ENCODE measurements at regions not wholly inside any gene's neighbourhood (a gene's known extent, or its start where the extent isn't known, plus 50 kb on each side); places are given as distances from the start of the nearest gene placed in this dataset.

DNA sequence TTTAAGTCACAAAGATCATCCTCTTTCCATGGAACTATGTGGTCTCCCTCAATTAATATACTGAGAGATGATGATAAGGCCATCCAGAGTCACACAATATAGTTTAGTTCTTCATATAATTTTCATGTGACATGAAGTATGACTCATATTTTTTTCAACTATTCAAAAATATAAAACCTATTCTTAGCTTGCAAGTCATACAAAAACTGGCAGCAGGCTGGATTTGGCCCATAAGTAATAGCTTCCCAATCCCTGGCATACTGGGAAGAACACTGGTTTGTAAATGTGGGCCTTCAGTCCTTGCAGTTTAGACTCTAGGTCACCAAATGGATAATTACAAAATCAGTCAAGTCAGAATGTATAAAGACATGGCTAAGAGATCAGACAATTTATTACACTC lies 356.6 kb downstream of the PPP1R3A start:
- TF ChIP-seq, protein P1, sequence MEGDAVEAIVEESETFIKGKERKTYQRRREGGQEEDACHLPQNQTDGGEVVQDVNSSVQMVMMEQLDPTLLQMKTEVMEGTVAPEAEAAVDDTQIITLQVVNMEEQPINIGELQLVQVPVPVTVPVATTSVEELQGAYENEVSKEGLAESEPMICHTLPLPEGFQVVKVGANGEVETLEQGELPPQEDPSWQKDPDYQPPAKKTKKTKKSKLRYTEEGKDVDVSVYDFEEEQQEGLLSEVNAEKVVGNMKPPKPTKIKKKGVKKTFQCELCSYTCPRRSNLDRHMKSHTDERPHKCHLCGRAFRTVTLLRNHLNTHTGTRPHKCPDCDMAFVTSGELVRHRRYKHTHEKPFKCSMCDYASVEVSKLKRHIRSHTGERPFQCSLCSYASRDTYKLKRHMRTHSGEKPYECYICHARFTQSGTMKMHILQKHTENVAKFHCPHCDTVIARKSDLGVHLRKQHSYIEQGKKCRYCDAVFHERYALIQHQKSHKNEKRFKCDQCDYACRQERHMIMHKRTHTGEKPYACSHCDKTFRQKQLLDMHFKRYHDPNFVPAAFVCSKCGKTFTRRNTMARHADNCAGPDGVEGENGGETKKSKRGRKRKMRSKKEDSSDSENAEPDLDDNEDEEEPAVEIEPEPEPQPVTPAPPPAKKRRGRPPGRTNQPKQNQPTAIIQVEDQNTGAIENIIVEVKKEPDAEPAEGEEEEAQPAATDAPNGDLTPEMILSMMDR (IDR thresholded peaks at IDR 0.05; ENCODE audit: insufficient read depth, low read length, poor library complexity, severe bottlenecking), result no peak
- no peaks in the 10 kb centered on the region for H3K36me3 ChIP-seq (ENCODE audit: control insufficient read depth, insufficient read depth, low read length)
- no peak for DNase-seq (ENCODE audit: low read depth)
- no peaks in the 10 kb centered on the region for H3K27me3 ChIP-seq (ENCODE audit: control insufficient read depth, insufficient read depth, low read length)
- no peak overlapping the region for H3K4me3 ChIP-seq (ENCODE audit: low read depth, low read length)

DNA sequence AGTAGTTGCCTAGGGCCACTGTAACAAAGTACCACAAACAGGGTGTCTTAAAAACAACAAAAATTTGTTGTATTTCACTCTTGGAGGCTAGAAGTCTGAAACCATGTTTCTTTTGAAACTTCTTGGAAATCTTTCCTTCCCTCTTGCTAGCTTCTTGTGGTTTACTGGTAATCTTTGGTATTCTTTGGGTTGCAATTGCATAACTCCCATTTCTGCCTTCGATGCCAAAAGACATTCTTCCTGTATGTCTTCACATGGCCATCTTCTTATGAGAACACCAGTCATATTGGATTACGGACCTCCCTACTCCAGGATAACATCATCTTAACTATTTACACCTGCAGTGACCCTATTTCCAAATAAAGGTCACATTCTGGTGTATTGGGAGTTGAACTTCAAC lies 357.4 kb downstream of the PPP1R3A start:
- Histone ChIP-seq H3K4me3 (ENCODE audit: low read depth, low read length) (no peak overlapping the region), H3K27me3 (ENCODE audit: control insufficient read depth, insufficient read depth, low read length) (no peaks in the 10 kb centered on the region), H3K36me3 (ENCODE audit: control insufficient read depth, insufficient read depth, low read length) (no peaks in the 10 kb centered on the region)
- TF ChIP-seq, protein P1 (IDR thresholded peaks at IDR 0.05; ENCODE audit: insufficient read depth, low read length, poor library complexity, severe bottlenecking), result no peak
- DNase-seq (ENCODE audit: low read depth), result no peak

DNA sequence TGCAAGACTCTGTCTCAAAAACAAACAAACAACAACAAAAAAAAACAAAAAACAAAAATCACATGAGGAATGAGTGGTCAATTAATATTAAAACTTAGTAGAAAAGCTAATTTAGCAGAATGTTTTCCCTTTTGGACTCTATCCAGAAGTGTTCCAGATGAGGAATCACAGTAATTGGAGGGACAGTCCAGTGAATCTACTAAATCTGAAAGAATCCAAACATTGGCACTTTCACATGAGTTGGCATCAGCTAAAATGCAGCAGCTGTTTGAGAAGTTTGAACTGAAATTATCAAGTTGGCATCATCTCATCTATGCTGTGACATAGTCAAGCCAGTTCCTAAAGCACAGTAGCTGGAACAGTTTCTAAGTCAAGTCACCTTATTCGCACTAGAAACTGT lies 367.8 kb downstream of the PPP1R3A start:
- Histone ChIP-seq H3K4me3 (ENCODE audit: low read depth, low read length) (no peak overlapping the region), H3K36me3 (ENCODE audit: control insufficient read depth, insufficient read depth, low read length) (no peaks in the 10 kb centered on the region), H3K27me3 (ENCODE audit: control insufficient read depth, insufficient read depth, low read length) (no peaks in the 10 kb centered on the region)
- DNase-seq (ENCODE audit: low read depth), result peak; percentile 9
- TF ChIP-seq, protein P1 (IDR thresholded peaks at IDR 0.05; ENCODE audit: insufficient read depth, low read length, poor library complexity, severe bottlenecking), result no peak

DNA sequence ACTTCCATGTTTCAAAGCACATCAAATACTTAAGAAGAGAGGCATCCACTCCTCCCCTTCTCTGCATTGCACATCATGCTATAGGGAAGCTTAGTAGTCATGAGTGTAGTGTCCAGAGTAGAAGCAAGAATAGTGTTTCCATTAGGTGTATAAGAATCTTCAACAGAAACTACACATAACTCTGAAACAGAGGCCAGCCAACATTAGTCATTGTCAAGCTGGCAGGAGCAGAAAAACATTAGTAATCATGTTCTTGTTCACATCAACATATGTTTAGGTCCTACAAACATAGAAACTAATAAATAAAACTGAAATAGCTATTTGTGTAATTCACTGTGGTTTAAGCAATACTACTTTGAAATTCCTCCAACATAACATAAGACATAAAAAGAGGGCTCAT lies 370.2 kb downstream of the PPP1R3A start:
- TF ChIP-seq, protein P1 (IDR thresholded peaks at IDR 0.05; ENCODE audit: insufficient read depth, low read length, poor library complexity, severe bottlenecking), result no peak
- Histone ChIP-seq H3K4me3 (ENCODE audit: low read depth, low read length) (no peak overlapping the region), H3K27me3 (ENCODE audit: control insufficient read depth, insufficient read depth, low read length) (no peaks in the 10 kb centered on the region), H3K36me3 (ENCODE audit: control insufficient read depth, insufficient read depth, low read length) (no peaks in the 10 kb centered on the region)
- no peak for DNase-seq (ENCODE audit: low read depth)

DNA sequence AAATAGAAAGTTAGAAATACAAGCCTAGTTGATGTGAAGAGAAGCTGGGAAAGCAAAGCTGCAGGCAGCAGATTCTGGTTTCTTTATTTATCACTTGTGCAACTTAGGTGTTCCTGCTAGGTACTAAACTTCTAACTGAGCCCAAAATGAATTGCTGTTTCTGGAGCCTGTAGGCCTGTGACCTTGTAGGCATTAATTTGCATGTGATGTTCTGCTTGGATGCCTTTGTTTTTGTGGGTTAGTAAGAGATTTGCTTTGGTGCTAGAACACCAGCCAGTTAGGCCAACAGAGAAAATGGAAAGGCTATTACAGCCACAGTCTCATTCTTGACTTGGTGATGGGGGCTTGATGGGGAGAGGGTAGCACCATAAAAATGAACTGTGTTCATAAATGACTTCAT lies 370.7 kb downstream of the PPP1R3A start:
- Histone ChIP-seq H3K36me3 (ENCODE audit: control insufficient read depth, insufficient read depth, low read length) (no peaks in the 10 kb centered on the region), H3K27me3 (ENCODE audit: control insufficient read depth, insufficient read depth, low read length) (no peaks in the 10 kb centered on the region), H3K4me3 (ENCODE audit: low read depth, low read length) (no peak overlapping the region)
- TF ChIP-seq, protein P1 (IDR thresholded peaks at IDR 0.05; ENCODE audit: insufficient read depth, low read length, poor library complexity, severe bottlenecking), result no peak
- no peak for DNase-seq (ENCODE audit: low read depth)

DNA sequence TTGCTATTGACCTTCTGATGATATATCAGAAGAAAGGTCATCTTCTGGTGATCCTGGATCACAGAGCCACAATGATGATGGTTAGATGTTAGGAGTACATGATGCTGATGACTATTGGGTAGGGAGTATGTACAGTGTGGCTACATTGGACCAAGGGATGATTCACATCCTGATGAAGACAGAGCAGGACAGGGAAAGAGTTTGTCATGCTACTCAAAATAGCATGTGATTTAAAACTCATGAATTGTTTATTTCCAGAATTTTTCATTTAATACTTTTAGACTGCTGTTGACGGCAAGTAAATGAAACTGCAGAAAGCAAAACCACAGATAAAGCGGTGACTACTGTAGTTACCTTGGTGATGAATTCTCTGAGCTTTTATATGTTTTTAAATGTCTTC lies 397.3 kb downstream of the PPP1R3A start:
- no peak for DNase-seq (ENCODE audit: low read depth)
- Histone ChIP-seq H3K4me3 (ENCODE audit: low read depth, low read length) (no peak overlapping the region), H3K27me3 (ENCODE audit: control insufficient read depth, insufficient read depth, low read length) (no peaks in the 10 kb centered on the region), H3K36me3 (ENCODE audit: control insufficient read depth, insufficient read depth, low read length) (no peaks in the 10 kb centered on the region)
- TF ChIP-seq, protein P1 (IDR thresholded peaks at IDR 0.05; ENCODE audit: insufficient read depth, low read length, poor library complexity, severe bottlenecking), result no peak
